BE2C (cell line): ENCODE measurements at regions not wholly inside any gene's neighbourhood (a gene's known extent, or its start where the extent isn't known, plus 50 kb on each side); places are given as distances from the start of the nearest gene placed in this dataset.

Experiments
- DNase-seq: peaks from one replicate; pipeline ENCODE4 v3.0.0-alpha.2; 2020
- H3K27me3 ChIP-seq: fragments of 250-450 bp; sonication (Bioruptor Pico); 2 replicates; pipeline ENCODE4 v1.5.1; 2020; ENCODE audit warnings: mild to moderate bottlenecking
- H3K36me3 ChIP-seq: fragments of 250-450 bp; sonication (Bioruptor Pico); 2 replicates; pipeline ENCODE4 v1.5.1; 2020; ENCODE audit warnings: mild to moderate bottlenecking
- H3K4me1 ChIP-seq: fragments of 250-450 bp; sonication (Bioruptor Pico); 2 replicates; pipeline ENCODE4 v1.5.1; 2020
- H3K4me3 ChIP-seq: 2 replicates; pipeline ENCODE4 v1.5.1; 2011; ENCODE audit warnings: low read depth, low read length
- H3K9me3 ChIP-seq: fragments of 250-450 bp; sonication (Bioruptor Pico); 2 replicates; pipeline ENCODE4 v1.5.1; 2020
- CTCF ChIP-seq: IDR thresholded peaks from 2 replicates; pipeline ENCODE4 v1.5.1; 2012; ENCODE audit warnings: mild to moderate bottlenecking, low read depth, low read length

DNA sequence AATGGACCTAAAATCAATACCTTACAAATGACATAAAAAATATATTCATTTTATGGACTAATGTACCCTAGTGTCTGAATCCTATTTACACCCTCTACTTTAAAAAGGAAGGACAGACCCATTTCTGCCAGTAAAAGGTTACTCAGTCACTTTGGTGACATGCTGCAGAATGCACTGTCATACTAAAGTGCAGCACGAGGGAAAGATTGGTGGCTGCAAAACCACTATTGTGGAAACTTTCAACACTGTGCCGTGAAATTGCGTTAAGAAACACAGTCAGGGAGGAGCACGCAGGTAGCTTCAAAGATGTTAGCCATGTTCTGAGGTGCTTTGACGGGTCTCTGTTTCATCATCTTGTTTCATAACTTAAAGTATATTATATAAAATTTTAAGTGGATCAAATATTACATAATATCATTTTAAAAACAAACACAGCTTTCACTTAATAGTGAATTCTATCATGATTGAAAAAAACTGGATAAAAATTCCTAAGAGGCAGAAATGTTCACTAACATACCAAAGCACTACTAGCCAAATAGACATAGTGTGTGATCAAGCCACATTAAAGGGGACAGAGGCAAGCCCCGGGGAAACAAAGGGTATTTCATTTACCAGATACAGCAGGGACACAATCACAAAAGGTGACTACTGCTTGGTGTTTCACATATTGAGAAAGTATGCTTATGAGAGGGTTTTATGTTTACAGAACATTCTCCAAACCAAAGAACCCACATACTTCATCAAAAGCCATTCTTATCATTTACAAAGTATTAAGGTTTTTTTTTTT, 330.8 kb upstream of the SOX5 start:
- no peaks in the 10 kb centered on the region for H3K36me3 ChIP-seq
- no peaks in the 10 kb centered on the region for H3K9me3 ChIP-seq
- TF ChIP-seq CTCF = no peak
- H3K27me3 ChIP-seq = no peaks in the 10 kb centered on the region
- H3K4me3 ChIP-seq = no peak overlapping the region
- no peak for DNase-seq
- no peaks in the 10 kb centered on the region for H3K4me1 ChIP-seq

- TF ChIP-seq CTCF = no peak
- Histone ChIP-seq H3K36me3 (no peaks in the 10 kb centered on the region), H3K4me1 (no peaks in the 10 kb centered on the region), H3K4me3 (no peak overlapping the region), H3K27me3 (no peaks in the 10 kb centered on the region), H3K9me3 (no peaks in the 10 kb centered on the region)
- no peak for DNase-seq
These were observed 329.4 kb upstream of the SOX5 start for GRCh38 chr12:24278832-24279231.

- H3K27me3 ChIP-seq = no peaks in the 10 kb centered on the region
- no peaks in the 10 kb centered on the region for H3K4me1 ChIP-seq
- no peak for TF ChIP-seq CTCF
- no peaks in the 10 kb centered on the region for H3K36me3 ChIP-seq
- H3K4me3 ChIP-seq = no peak overlapping the region
- DNase-seq = no peak
- H3K9me3 ChIP-seq = no peaks in the 10 kb centered on the region
These were observed 321.5 kb upstream of the SOX5 start for GRCh38 chr12:24270965-24271364.

- no peak for TF ChIP-seq CTCF
- H3K36me3 ChIP-seq = no peaks in the 10 kb centered on the region
- no peaks in the 10 kb centered on the region for H3K27me3 ChIP-seq
- DNase-seq = no peak
- no peak overlapping the region for H3K4me3 ChIP-seq
- H3K9me3 ChIP-seq = no peaks in the 10 kb centered on the region
- H3K4me1 ChIP-seq = no peaks in the 10 kb centered on the region
These were observed 321.0 kb upstream of the SOX5 start for GRCh38 chr12:24270464-24270863.

- no peak for DNase-seq
- Histone ChIP-seq H3K36me3 (no peaks in the 10 kb centered on the region), H3K9me3 (no peaks in the 10 kb centered on the region), H3K27me3 (no peaks in the 10 kb centered on the region), H3K4me1 (no peaks in the 10 kb centered on the region), H3K4me3 (no peak overlapping the region)
- TF ChIP-seq CTCF = no peak
These were observed 319.3 kb upstream of the SOX5 start for GRCh38 chr12:24268663-24269186.

DNA sequence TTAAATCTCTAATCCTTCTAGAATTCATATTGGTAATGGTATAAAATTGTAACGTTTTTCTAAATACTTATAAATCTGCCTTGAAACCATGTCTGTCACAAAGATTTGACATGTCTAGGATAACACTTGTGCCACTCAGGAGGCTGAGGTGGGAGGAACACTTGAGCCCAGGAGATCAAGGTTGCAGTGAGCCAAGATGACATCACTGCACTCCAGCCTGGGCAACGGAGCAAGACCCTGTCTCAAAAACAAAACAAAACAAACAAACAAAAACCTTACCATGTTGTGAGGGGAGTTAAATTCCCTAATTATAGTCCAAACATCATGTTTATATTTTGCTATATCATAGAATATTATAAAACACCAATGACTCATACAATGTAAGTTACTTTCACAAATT, 317.5 kb upstream of the SOX5 start:
- no peak for DNase-seq
- no peaks in the 10 kb centered on the region for H3K4me1 ChIP-seq
- no peak for TF ChIP-seq CTCF
- no peaks in the 10 kb centered on the region for H3K36me3 ChIP-seq
- no peaks in the 10 kb centered on the region for H3K27me3 ChIP-seq
- no peak overlapping the region for H3K4me3 ChIP-seq
- no peaks in the 10 kb centered on the region for H3K9me3 ChIP-seq
